OCI-LY7 (cell line): ENCODE measurements at regions not wholly inside any gene's neighbourhood (a gene's known extent, or its start where the extent isn't known, plus 50 kb on each side); places are given as distances from the start of the nearest gene placed in this dataset.

Experiments used
- EZH2phosphoT487 ChIP-seq: fragments of 200-600 bp; sonication (generic); IDR thresholded peaks from 2 replicates; pipeline ENCODE4 v1.6.1; 2018; ENCODE audit warnings: low read depth, borderline replicate concordance, mild to moderate bottlenecking, mixed run types, antibody characterized with exemption, low read length, moderate library complexity, mixed read lengths
- TF ChIP-seq, protein P1 (sequence below): fragments of 200-600 bp; sonication (generic); conservative IDR thresholded peaks from 2 replicates; pipeline ENCODE4 v1.5.1; 2014; ENCODE audit warnings: mild to moderate bottlenecking, antibody characterized with exemption, low read length, moderate library complexity, mixed read lengths

- TF ChIP-seq, protein P1, sequence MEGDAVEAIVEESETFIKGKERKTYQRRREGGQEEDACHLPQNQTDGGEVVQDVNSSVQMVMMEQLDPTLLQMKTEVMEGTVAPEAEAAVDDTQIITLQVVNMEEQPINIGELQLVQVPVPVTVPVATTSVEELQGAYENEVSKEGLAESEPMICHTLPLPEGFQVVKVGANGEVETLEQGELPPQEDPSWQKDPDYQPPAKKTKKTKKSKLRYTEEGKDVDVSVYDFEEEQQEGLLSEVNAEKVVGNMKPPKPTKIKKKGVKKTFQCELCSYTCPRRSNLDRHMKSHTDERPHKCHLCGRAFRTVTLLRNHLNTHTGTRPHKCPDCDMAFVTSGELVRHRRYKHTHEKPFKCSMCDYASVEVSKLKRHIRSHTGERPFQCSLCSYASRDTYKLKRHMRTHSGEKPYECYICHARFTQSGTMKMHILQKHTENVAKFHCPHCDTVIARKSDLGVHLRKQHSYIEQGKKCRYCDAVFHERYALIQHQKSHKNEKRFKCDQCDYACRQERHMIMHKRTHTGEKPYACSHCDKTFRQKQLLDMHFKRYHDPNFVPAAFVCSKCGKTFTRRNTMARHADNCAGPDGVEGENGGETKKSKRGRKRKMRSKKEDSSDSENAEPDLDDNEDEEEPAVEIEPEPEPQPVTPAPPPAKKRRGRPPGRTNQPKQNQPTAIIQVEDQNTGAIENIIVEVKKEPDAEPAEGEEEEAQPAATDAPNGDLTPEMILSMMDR: no peak
- no peak for TF ChIP-seq EZH2phosphoT487
Observed at GRCh38 chr3:21188459-21188858, 562.6 kb downstream of the ZNF385D start.
